GM18526 (cell line): ENCODE measurements at regions not wholly inside any gene's neighbourhood (a gene's known extent, or its start where the extent isn't known, plus 50 kb on each side); places are given as distances from the start of the nearest gene placed in this dataset.

Experiments
- POLR2A ChIP-seq: IDR thresholded peaks from 3 replicates; pipeline ENCODE4 v1.6.1; 2011; ENCODE audit not compliant: insufficient read length; ENCODE audit errors: extremely low read depth

DNA sequence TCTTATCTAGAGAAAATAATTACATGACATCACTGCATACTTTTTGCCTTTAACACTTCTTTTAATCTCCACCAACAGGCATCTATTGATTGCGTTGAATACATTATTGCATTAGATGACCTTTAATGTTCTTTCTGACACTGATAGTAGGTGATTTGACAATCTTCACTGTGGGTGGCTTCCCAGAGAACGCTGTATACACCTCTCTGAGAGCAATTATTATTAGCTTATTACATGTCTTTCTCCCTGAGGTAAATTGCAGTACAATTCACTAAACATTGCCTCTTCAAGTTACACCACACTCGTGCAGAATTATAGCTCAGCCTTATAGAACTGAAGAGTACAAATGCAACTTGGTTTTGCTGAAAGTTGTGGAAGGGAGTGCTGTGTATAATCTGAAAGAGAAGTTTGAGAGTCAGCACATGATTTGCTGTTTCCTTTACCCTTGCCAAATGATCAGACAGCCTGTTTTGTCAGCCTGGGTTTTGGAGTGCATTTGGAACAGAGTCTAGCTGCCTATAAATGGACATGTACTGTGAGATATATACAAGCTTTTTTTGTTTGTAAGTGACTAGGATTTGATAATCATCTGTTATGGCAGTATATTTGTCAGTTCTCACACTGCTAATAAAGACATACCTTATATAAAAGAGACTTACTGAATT, 369.2 kb downstream of the CCER1 start:
- no peak for TF ChIP-seq POLR2A

DNA sequence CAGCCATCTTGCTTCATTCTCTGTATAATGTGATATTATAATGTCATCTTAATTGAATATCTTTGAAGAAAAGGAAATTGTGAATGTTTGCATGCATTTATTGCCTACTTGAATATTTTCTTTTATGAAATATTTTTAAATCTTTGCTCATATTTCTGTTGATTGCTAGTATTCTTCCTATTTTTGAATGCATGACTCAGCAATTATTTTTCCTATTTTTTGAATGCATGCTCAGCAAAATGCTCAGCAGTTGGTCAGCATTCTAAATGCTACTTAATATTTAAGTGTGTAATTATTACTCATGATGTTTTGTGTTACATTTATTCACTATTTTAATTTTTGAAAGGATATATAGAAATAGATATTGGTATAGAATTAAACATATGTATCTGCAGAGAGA, 378.3 kb downstream of the CCER1 start:
- no peak for TF ChIP-seq POLR2A

DNA sequence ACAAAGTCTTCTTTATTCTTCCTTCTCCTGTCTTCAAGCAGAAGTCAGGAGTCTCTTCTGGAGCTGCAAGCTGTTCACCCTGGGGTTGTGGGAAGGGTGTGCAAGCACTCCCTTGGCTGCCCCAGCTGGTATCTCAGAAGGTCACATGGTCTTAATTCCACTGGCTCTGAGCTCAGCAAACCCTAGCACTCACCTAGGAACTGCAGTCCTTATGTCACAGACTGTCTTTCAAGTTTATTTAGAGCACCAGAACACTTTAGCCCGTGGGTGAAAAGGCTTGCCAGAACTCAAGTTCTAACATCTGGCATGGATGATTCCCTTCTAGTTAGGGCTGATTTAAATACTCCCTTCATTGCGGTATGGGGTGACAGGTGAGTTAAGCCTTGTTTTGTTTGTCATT, 379.0 kb downstream of the CCER1 start:
- TF ChIP-seq POLR2A: no peak

GRCh38 chr12:90574676-90575075, 380.3 kb downstream of the CCER1 start:
- no peak for TF ChIP-seq POLR2A

- TF ChIP-seq POLR2A: no peak
Observed at GRCh38 chr12:90572778-90573177, 382.2 kb downstream of the CCER1 start.

- TF ChIP-seq POLR2A: no peak
Observed at GRCh38 chr12:90569685-90570084, 385.3 kb downstream of the CCER1 start.

- no peak for TF ChIP-seq POLR2A
Observed at GRCh38 chr12:90562671-90563070, 392.3 kb downstream of the CCER1 start.

- no peak for TF ChIP-seq POLR2A
Observed at GRCh38 chr12:90548595-90548994, 406.4 kb downstream of the CCER1 start.

- no peak for TF ChIP-seq POLR2A
Observed at GRCh38 chr12:90546511-90546910, 408.5 kb downstream of the CCER1 start.

DNA sequence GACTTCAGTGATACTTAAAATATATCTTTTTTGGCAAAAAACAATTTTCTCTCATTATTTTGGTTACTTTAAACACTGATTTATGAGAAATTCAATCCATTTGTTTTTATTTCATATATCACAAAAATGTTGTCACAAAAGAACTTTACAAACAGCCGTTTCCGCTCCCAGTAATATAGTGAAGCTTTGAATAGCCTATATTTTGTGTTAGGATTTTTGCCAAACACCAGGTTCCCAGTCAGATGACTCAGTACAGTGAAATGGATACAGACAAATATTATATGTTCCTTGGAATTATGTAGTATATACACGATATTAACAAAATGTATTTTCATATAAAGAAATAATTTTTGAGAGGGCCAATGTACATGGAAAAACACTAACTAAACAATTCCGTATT, 411.1 kb downstream of the CCER1 start:
- TF ChIP-seq POLR2A: no peak

- no peak for TF ChIP-seq POLR2A
Observed at GRCh38 chr12:90543374-90543773, 411.6 kb downstream of the CCER1 start.

DNA sequence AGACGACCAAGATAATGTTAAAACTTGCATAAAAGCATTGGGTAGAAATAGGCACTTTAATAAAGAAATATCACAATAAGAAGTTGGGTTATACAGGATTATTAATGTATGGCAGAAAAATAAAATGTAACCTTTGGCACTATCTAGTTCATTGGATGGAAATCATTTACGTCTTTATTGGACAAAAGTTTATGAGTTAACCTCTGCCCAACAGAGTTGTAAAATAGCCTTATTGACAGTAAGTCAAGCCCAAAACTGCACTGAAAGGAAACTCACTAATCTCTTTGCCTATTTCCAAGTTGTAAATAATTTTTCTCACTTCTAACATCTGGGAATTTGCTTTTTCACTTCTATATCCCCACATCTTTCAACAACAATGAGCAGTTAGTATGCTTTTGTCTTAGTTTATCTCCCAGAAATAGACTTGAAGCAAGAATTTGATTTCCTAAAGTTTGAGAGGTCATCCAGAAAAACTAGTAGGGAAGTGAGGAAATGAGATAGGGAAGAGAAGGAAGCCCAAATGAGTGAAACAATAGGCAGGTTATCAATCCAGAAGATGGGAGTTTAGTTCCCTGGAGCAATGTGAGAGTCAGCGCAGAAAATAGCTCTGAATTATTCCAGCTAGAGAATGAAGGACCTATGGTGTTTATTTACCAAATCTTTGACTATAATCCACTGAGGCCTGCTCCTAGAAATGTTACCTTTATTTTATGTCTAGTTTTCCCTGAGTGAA, 434.8 kb downstream of the CCER1 start:
- no peak for TF ChIP-seq POLR2A

- no peak for TF ChIP-seq POLR2A
Observed at GRCh38 chr12:90519285-90519684, 435.7 kb downstream of the CCER1 start.

- TF ChIP-seq POLR2A: no peak
Observed at GRCh38 chr12:90515199-90516175, 439.5 kb downstream of the CCER1 start.

- TF ChIP-seq POLR2A: no peak
Observed at GRCh38 chr12:90514325-90514724, 440.7 kb downstream of the CCER1 start.

- no peak for TF ChIP-seq POLR2A
Observed at GRCh38 chr12:90512518-90512917, 442.5 kb downstream of the CCER1 start.
